Prostate gland (tissue), 2 donors: ENCODE measurements at regions not wholly inside any gene's neighbourhood (a gene's known extent, or its start where the extent isn't known, plus 50 kb on each side); places are given as distances from the start of the nearest gene placed in this dataset.
"Not testable (repeated sequence)": the region's sequence is repeated elsewhere in the genome, so short reads cannot be mapped to it uniquely, and the experiment has no call there.

Source experiments
- DNase-seq: peaks from one replicate; pipeline ENCODE4 v3.0.0-alpha.2; 2019; ENCODE audit warnings: low spot score
- H3K27ac ChIP-seq, 2 donors: fragments of 200-600 bp; sonication (generic); 2 replicates each; pipeline ENCODE4 v1.5.1; 2017 to 2019
- H3K27me3 ChIP-seq: fragments of 200-600 bp; sonication (generic); replicated peaks from 2 replicates; pipeline ENCODE4 v1.5.1; 2019; ENCODE audit not compliant: insufficient read depth
- H3K36me3 ChIP-seq, 2 donors: fragments of 200-600 bp; sonication (generic); 1 replicate in 1 of 2; 2 replicates in 1 of 2; pipeline versions ENCODE4 v1.5.1 to v1.8.1; 2017 to 2019
- H3K4me1 ChIP-seq: fragments of 200-600 bp; sonication (generic); replicated peaks from 2 replicates; pipeline ENCODE4 v1.5.1; 2019
- H3K4me3 ChIP-seq, 2 donors: fragments of 200-600 bp; sonication (generic); 2 replicates each; pipeline ENCODE4 v1.5.1; 2017 to 2019
- H3K9me3 ChIP-seq: fragments of 200-600 bp; sonication (generic); 2 replicates; pipeline ENCODE4 v1.5.1; 2017
- CTCF ChIP-seq, 4 experiments: fragments of 200-600 bp in 2 of 4; fragments of 450-650 bp in 2 of 4; sonication (generic) in 2 of 4; IDR thresholded peaks; 1 replicate in 3 of 4; 2 replicates in 1 of 4; pipeline ENCODE4 v1.5.1; 2016 to 2019; ENCODE audit warnings: antibody characterized with exemption in 4 of 4, mild to moderate bottlenecking in 2 of 4, moderate library complexity in 2 of 4
- POLR2A ChIP-seq: fragments of 450-650 bp; IDR thresholded peaks from one replicate; pipeline ENCODE4 v1.6.1; 2016; ENCODE audit warnings: antibody characterized with exemption, mild to moderate bottlenecking
- POLR2AphosphoS5 ChIP-seq: sonication (generic); formaldehyde crosslinking; IDR thresholded peaks from one replicate; pipeline ENCODE4 v1.6.1; 2017; ENCODE audit warnings: antibody characterized with exemption
- WGBS: methylation state at CpG from one replicate; pipeline ENCODE4 v1.1.5; 2018; 5-methylcytosine and 5-hydroxymethylcytosine counted together
- intact Hi-C: fragments of 100-400 bp; cut with DNase I; formaldehyde crosslinking; loops from one replicate; pipeline ENCODE4 v1.14.2; 2022

- no peak for DNase-seq
- H3K27ac ChIP-seq = no peak overlapping the region
- TF ChIP-seq POLR2A (no peak), POLR2AphosphoS5 (no peak), CTCF (IDR thresholded peaks at IDR 0.05) (no peak)
- H3K27me3 ChIP-seq = no peaks in the 10 kb centered on the region
- intact Hi-C loops = no loop called here
- 82% methylated on average over 2 of the region's 2 CpGs for WGBS
- no peaks in the 10 kb centered on the region for H3K9me3 ChIP-seq
- H3K4me1 ChIP-seq = peaks cover 17% of the 10 kb centered on the region
- no peaks in the 10 kb centered on the region for H3K36me3 ChIP-seq
- no peak overlapping the region for H3K4me3 ChIP-seq
Measured at GRCh38 chr7:131051304-131051703, 276.4 kb upstream of the MKLN1 start.

- H3K27ac ChIP-seq = peak overlapping the region; percentile 12 to 22
- TF ChIP-seq POLR2A (no peak), CTCF (IDR thresholded peaks at IDR 0.05) (no peak), POLR2AphosphoS5 (no peak)
- DNase-seq = no peak
- no peaks in the 10 kb centered on the region for H3K27me3 ChIP-seq
- no peaks in the 10 kb centered on the region for H3K36me3 ChIP-seq
- no peaks in the 10 kb centered on the region for H3K9me3 ChIP-seq
- intact Hi-C loops = no loop called here
- no peak overlapping the region for H3K4me3 ChIP-seq
- WGBS = 48% methylated on average over 4 of the region's 4 CpGs
- H3K4me1 ChIP-seq = peaks cover 16% of the 10 kb centered on the region
Measured at GRCh38 chr7:131052285-131052904, 275.3 kb upstream of the MKLN1 start.

GRCh38 chr7:131056007-131056406 is 271.7 kb upstream of the MKLN1 start:
- Histone ChIP-seq H3K27ac (peak overlapping the region in 1 of 2 donors; percentile 79), H3K4me3 (no peak overlapping the region), H3K9me3 (no peaks in the 10 kb centered on the region), H3K36me3 (no peaks in the 10 kb centered on the region), H3K27me3 (no peaks in the 10 kb centered on the region), H3K4me1 (peaks cover 7% of the 10 kb centered on the region)
- TF ChIP-seq POLR2AphosphoS5 (no peak), POLR2A (no peak), CTCF (IDR thresholded peaks at IDR 0.05) (no peak)
- intact Hi-C loops = no loop called here
- no peak for DNase-seq
- 80% methylated on average over 2 of the region's 2 CpGs for WGBS

GRCh38 chr7:131057015-131057793 is 270.5 kb upstream of the MKLN1 start:
- H3K36me3 ChIP-seq = no peaks in the 10 kb centered on the region
- H3K4me1 ChIP-seq = peaks cover 7% of the 10 kb centered on the region
- no peak for TF ChIP-seq CTCF (IDR thresholded peaks at IDR 0.05)
- peak; percentile 99 for TF ChIP-seq POLR2AphosphoS5
- no peaks in the 10 kb centered on the region for H3K9me3 ChIP-seq
- DNase-seq = peak; percentile 80
- 2% methylated on average over 6 of the region's 6 CpGs for WGBS
- intact Hi-C loops = no loop called here
- peak overlapping the region; percentile 79 to 83 for H3K27ac ChIP-seq
- H3K27me3 ChIP-seq = no peaks in the 10 kb centered on the region
- H3K4me3 ChIP-seq = no peak overlapping the region

- peak overlapping the region; percentile 79 to 83 for H3K27ac ChIP-seq
- no peak overlapping the region for H3K4me3 ChIP-seq
- intact Hi-C loops = no loop called here
- H3K9me3 ChIP-seq = no peaks in the 10 kb centered on the region
- H3K4me1 ChIP-seq = peaks cover 2% of the 10 kb centered on the region
- 9% methylated on average over 2 of the region's 2 CpGs for WGBS
- TF ChIP-seq POLR2A = no peak
- TF ChIP-seq CTCF (IDR thresholded peaks at IDR 0.05) = no peak
- no peaks in the 10 kb centered on the region for H3K36me3 ChIP-seq
- H3K27me3 ChIP-seq = no peaks in the 10 kb centered on the region
- DNase-seq = no peak
Measured at GRCh38 chr7:131057794-131058070, 269.9 kb upstream of the MKLN1 start.

- H3K9me3 ChIP-seq, intact Hi-C loops, H3K4me1 ChIP-seq, H3K27me3 ChIP-seq, H3K36me3 ChIP-seq, DNase-seq, H3K4me3 ChIP-seq: not testable (repeated sequence)
- 93% methylated on average over 36 of the region's 36 CpGs for WGBS
- H3K27ac ChIP-seq = peak overlapping the region; percentile 79 to 83
Measured at GRCh38 chr7:131058561-131059288, 269.0 kb upstream of the MKLN1 start.

- H3K4me1 ChIP-seq, intact Hi-C loops, DNase-seq, H3K36me3 ChIP-seq, H3K9me3 ChIP-seq, H3K4me3 ChIP-seq, H3K27me3 ChIP-seq, H3K27ac ChIP-seq: not testable (repeated sequence)
- WGBS = 91% methylated on average over 4 of the region's 4 CpGs
Measured at GRCh38 chr7:131059401-131059800, 268.3 kb upstream of the MKLN1 start.
